B cell (primary cell): ENCODE measurements at regions not wholly inside any gene's neighbourhood (a gene's known extent, or its start where the extent isn't known, plus 50 kb on each side); places are given as distances from the start of the nearest gene placed in this dataset.

Experiments
- ATAC-seq: fragments of 200-7000 bp; cut with Tn5 transposase; one replicate; pipeline ENCODE4 v1.10.0; 2021; ENCODE audit warnings: low read depth, mild to moderate bottlenecking, moderate number of reproducible peaks, moderate library complexity
- CTCF ChIA-PET: fragments of 350-600 bp; sonication (Branson Sonifier 250); formaldehyde crosslinking; loops from one replicate; lab custom pipeline; 2021; ENCODE audit warnings: antibody characterized with exemption, inconsistent platforms; lab: Charles Lee
- POLR2A ChIA-PET: fragments of 350-600 bp; sonication (Branson Sonifier 250); formaldehyde crosslinking; loops from one replicate; lab custom pipeline; 2021; ENCODE audit warnings: antibody characterized with exemption; lab: Charles Lee
- DNase-seq: peaks from one replicate; pipeline ENCODE4 v3.0.0; 2013
- H2AFZ ChIP-seq: 2 replicates; pipeline ENCODE4 v1.6.1; 2012; ENCODE audit warnings: mild to moderate bottlenecking, low read depth, low read length; ENCODE audit not compliant: insufficient read depth, poor library complexity, severe bottlenecking
- H3K27ac ChIP-seq, 2 donors: 1 replicate in 1 of 2; 2 replicates in 1 of 2; pipeline ENCODE4 v1.5.1; 2012 to 2013; ENCODE audit warnings: low read length in 2 of 2, mild to moderate bottlenecking in 2 of 2, moderate library complexity in 1 of 2
- H3K27me3 ChIP-seq, 4 experiments: fragments of 200-600 bp in 1 of 4; sonication (generic) in 1 of 4; replicated peaks in 1 of 4; 1 replicate in 2 of 4; 2 replicates in 2 of 4; pipeline versions ENCODE4 v1.6.1 to v1.7.0; 2013 to 2016; ENCODE audit warnings: low read length in 3 of 4, mild to moderate bottlenecking in 2 of 4, mixed read lengths in 1 of 4, moderate library complexity in 1 of 4; ENCODE audit not compliant: insufficient read depth in 4 of 4, control insufficient read depth in 3 of 4; ENCODE audit errors: control extremely low read depth in 1 of 4
- H3K36me3 ChIP-seq, 2 experiments: replicated peaks in 1 of 2; 1 replicate in 1 of 2; 2 replicates in 1 of 2; pipeline versions ENCODE4 v1.6.1 to v1.7.1; 2013; ENCODE audit warnings: low read length in 1 of 2; ENCODE audit not compliant: insufficient read depth in 2 of 2, control insufficient read depth in 1 of 2; ENCODE audit errors: control extremely low read depth in 1 of 2, extremely low read depth in 1 of 2
- H3K4me1 ChIP-seq, 2 donors: fragments of 200-600 bp in 1 of 2; sonication (generic) in 1 of 2; 1 replicate in 1 of 2; 2 replicates in 1 of 2; pipeline versions ENCODE4 v1.5.1 to v1.6.1; 2013 to 2017; ENCODE audit warnings: low read length in 2 of 2; ENCODE audit not compliant: control insufficient read depth in 2 of 2, insufficient read depth in 2 of 2
- H3K4me2 ChIP-seq: replicated peaks from 2 replicates; pipeline ENCODE3; 2012; ENCODE audit warnings: mild to moderate bottlenecking, low read depth, low read length; ENCODE audit not compliant: poor library complexity, severe bottlenecking
- H3K4me3 ChIP-seq, 5 experiments: fragments of 200-600 bp in 1 of 5; sonication (generic) in 1 of 5; 1 replicate in 3 of 5; 2 replicates in 2 of 5; pipeline versions ENCODE4 v1.5.1 to v1.7.0; 2011 to 2016; ENCODE audit warnings: low read length in 4 of 5, mild to moderate bottlenecking in 4 of 5, low read depth in 2 of 5, control low read depth in 1 of 5, moderate library complexity in 1 of 5; ENCODE audit not compliant: insufficient read depth in 1 of 5; ENCODE audit errors: control extremely low read depth in 1 of 5, extremely low read depth in 1 of 5
- H3K79me2 ChIP-seq: fragments of 200-600 bp; sonication (generic); one replicate; pipeline ENCODE4 v1.6.0; 2016; ENCODE audit warnings: low read length; ENCODE audit not compliant: control insufficient read depth, insufficient read depth
- H3K9ac ChIP-seq: fragments of 200-600 bp; sonication (generic); 2 replicates; pipeline ENCODE4 v1.6.1; 2017; ENCODE audit warnings: mild to moderate bottlenecking, low read length, moderate library complexity
- H3K9me3 ChIP-seq, 3 donors: one replicate each; pipeline versions ENCODE4 v1.6.1 to v1.7.1; 2013; ENCODE audit warnings: low read length in 2 of 3; ENCODE audit not compliant: control insufficient read depth in 2 of 3, insufficient read depth in 1 of 3; ENCODE audit errors: control extremely low read depth in 1 of 3
- H4K20me1 ChIP-seq: 2 replicates; pipeline ENCODE4 v1.6.0; 2012; ENCODE audit warnings: mild to moderate bottlenecking, low read length; ENCODE audit not compliant: insufficient read depth, control insufficient read depth, poor library complexity, severe bottlenecking
- H3K27ac Mint-ChIP-seq: one replicate; pipeline ENCODE4 v1.8.0; 2021; ENCODE audit warnings: mixed read lengths
- H3K27me3 Mint-ChIP-seq: one replicate; pipeline ENCODE4 v1.8.0; 2021; ENCODE audit warnings: mixed read lengths
- H3K4me1 Mint-ChIP-seq: one replicate; pipeline ENCODE4 v1.8.0; 2021; ENCODE audit warnings: mixed read lengths
- H3K4me3 Mint-ChIP-seq: one replicate; pipeline ENCODE4 v1.8.0; 2021; ENCODE audit warnings: mixed read lengths
- H3K9me3 Mint-ChIP-seq: one replicate; pipeline ENCODE4 v1.8.0; 2022; ENCODE audit warnings: mixed read lengths; ENCODE audit not compliant: insufficient read depth
- CTCF ChIP-seq: fragments of 200-600 bp; IDR thresholded peaks from one replicate; pipeline ENCODE4 v1.8.0; 2022; ENCODE audit warnings: antibody characterized with exemption, mild to moderate bottlenecking
- EZH2 ChIP-seq: IDR thresholded peaks from 2 replicates; pipeline ENCODE4 v1.6.1; 2012; ENCODE audit warnings: borderline replicate concordance, low read depth, mild to moderate bottlenecking, moderate library complexity, low read length; ENCODE audit not compliant: insufficient read depth, poor library complexity, severe bottlenecking
- WGBS: methylation state at CpG from one replicate; pipeline ENCODE4 v1.1.5; 2013; ENCODE audit warnings: missing lambda C conversion rate; ENCODE audit not compliant: insufficient coverage; 5-methylcytosine and 5-hydroxymethylcytosine counted together
- intact Hi-C: fragments of 100-400 bp; cut with micrococcal nuclease; formaldehyde crosslinking; loops from one replicate; pipeline ENCODE4 v1.10.0; 2022

- Histone ChIP-seq H3K4me3 (no peak overlapping the region), H3K27me3 (peaks cover 0 to 4% (median 0%) of the 10 kb centered on the region in 4 experiments), H2AFZ (no peak overlapping the region), H3K36me3 (no peaks in the 10 kb centered on the region), H3K27ac (no peak overlapping the region), H3K79me2 (no peaks in the 10 kb centered on the region), H3K9ac (no peak overlapping the region), H3K4me1 (no peaks in the 10 kb centered on the region), H4K20me1 (no peaks in the 10 kb centered on the region), H3K4me2 (no peak overlapping the region), H3K9me3 (no peaks in the 10 kb centered on the region)
- intact Hi-C loops: no loop called here
- Mint-ChIP-seq H3K9me3 (no peaks in the 10 kb centered on the region), H3K27me3 (peaks cover 28% of the 10 kb centered on the region), H3K27ac (no peak overlapping the region), H3K4me1 (no peaks in the 10 kb centered on the region), H3K4me3 (no peak overlapping the region)
- ATAC-seq (no peak), DNase-seq (no peak)
- WGBS: no CpG with 5 or more reads among the region's 2 CpGs
- POLR2A ChIA-PET: no interaction called here
- TF ChIP-seq EZH2 (no peak), CTCF (no peak)
- CTCF ChIA-PET: no interaction called here
Measured at GRCh38 chr9:7567687-7568086, 231.9 kb downstream of the DMAC1 start.

- H3K4me1 Mint-ChIP-seq: no peaks in the 10 kb centered on the region
- H3K79me2 ChIP-seq: no peaks in the 10 kb centered on the region
- no peaks in the 10 kb centered on the region for H3K9me3 Mint-ChIP-seq
- no peak overlapping the region for H2AFZ ChIP-seq
- H3K4me2 ChIP-seq: no peak overlapping the region
- H3K4me1 ChIP-seq: no peaks in the 10 kb centered on the region
- no CpG with 5 or more reads among the region's 6 CpGs for WGBS
- no peak overlapping the region for H3K27ac Mint-ChIP-seq
- no peak overlapping the region for H3K9ac ChIP-seq
- no peak overlapping the region for H3K27ac ChIP-seq
- H3K9me3 ChIP-seq: no peaks in the 10 kb centered on the region
- ATAC-seq (no peak), DNase-seq (no peak)
- CTCF ChIA-PET: no interaction called here
- POLR2A ChIA-PET: no interaction called here
- intact Hi-C loops: no loop called here
- no peaks in the 10 kb centered on the region for H3K27me3 ChIP-seq
- no peak overlapping the region for H3K4me3 Mint-ChIP-seq
- peaks cover 7% of the 10 kb centered on the region for H3K27me3 Mint-ChIP-seq
- no peak for TF ChIP-seq CTCF
- no peak overlapping the region for H3K4me3 ChIP-seq
- H4K20me1 ChIP-seq: no peaks in the 10 kb centered on the region
- H3K36me3 ChIP-seq: no peaks in the 10 kb centered on the region
Measured at GRCh38 chr9:7561527-7562080, 238.0 kb downstream of the DMAC1 start.
